Ecto neural progenitor cell (in vitro differentiated cells): ENCODE measurements at regions not wholly inside any gene's neighbourhood (a gene's known extent, or its start where the extent isn't known, plus 50 kb on each side); places are given as distances from the start of the nearest gene placed in this dataset.

Experiments
- DNase-seq: peaks from one replicate; pipeline ENCODE4 v3.0.0-alpha.2; 2018; ENCODE audit warnings: low spot score

GRCh38 chr2:20110876-20111275 is 59.4 kb upstream of the LAPTM4A start:
- DNase-seq: no peak

DNA sequence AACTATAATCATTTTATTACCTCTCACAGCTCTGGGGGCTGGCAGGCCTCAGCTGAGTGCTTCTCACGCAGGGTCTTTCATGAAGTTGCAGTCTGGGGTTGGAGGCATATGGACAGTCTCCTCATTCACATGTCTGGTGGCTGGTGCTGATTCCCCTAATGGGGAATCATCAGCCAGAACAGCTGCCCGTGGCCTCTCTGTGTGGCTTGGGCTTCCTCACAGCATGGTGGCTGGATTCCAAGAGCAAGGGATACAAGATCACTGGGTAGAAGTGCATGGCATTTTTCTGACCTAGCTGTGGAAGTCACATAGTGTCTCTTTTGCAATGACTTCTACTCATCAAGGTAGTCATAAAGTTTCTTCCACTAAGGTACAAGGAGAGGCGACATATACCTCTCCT is 59.0 kb upstream of the LAPTM4A start:
- DNase-seq: no peak

DNA sequence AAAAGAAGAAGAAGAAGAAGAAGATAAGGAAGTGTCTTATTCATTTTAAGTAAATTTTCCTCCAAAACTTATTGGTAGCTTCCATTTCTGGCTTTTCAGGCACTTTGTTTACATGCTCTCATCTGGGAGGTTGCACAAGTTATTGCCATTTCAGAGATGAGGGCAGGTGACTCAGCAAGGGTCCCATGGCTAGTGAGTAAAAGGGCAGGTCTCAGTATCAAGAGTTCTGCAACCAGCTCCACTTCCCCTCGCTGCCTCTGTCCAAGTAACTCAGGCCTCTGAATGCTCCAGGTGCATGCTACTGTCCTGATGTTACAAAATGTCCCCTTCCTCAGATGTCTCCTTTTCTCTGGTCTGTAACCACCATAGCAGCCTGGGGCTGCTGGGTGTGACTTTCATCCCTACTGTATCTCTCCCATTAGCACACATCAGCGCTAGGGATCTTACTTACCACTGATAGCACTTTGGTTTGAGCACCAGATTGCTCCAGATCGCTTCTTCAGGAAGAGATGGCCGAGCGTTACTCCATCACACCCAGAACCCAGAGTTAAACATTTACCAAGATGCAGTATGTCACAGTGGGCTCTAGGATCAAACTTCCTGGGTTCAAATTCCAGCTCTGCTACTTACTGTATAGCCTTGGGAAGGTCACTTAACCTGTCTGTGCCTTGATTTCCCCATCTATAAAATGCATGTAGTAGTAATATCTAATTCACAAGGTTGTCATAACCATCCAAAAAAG is 57.4 kb upstream of the LAPTM4A start:
- DNase-seq: no peak

- DNase-seq: no peak
Observed at GRCh38 chr2:20107776-20108175, 56.3 kb upstream of the LAPTM4A start.

DNA sequence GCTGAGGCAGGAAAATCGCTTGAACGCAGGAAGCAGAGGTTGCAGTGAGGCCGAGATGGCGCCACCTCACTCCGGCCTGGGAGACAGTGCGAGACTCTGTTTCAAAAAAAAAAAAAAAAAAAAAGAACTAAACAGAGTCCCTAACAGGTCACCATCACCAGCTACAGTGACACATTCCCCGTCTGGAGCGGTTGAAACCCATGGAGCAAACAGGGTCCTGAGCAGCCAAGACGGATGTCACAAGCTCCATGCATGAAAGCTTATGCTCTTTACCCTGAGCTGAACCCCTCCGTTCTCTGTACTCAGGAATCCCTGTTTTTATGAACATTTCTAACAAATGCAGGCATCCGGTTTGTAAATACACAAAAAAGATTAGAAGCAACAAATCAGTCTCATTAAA is 55.9 kb upstream of the LAPTM4A start:
- no peak for DNase-seq

DNA sequence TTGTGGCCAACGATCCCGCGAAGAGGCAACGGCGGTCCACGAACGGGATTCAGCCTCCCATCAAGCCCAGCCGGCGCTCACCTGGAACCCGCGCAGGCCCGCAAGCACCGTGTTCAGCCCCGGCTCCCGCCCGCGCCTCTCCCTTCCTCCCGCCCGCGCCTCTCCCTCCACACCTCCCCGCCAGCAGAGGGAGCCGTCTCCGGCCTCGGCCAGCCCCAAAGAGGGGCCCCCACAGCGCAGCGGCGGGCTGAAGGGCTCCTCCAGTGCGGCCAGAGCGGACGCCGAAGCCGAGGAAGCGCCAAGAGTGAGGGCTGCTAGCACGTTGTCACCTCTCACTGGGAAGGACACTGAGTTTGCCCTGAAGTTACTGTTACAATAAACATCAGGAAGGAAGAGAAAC is 55.3 kb upstream of the LAPTM4A start:
- DNase-seq: peak; percentile 86

DNA sequence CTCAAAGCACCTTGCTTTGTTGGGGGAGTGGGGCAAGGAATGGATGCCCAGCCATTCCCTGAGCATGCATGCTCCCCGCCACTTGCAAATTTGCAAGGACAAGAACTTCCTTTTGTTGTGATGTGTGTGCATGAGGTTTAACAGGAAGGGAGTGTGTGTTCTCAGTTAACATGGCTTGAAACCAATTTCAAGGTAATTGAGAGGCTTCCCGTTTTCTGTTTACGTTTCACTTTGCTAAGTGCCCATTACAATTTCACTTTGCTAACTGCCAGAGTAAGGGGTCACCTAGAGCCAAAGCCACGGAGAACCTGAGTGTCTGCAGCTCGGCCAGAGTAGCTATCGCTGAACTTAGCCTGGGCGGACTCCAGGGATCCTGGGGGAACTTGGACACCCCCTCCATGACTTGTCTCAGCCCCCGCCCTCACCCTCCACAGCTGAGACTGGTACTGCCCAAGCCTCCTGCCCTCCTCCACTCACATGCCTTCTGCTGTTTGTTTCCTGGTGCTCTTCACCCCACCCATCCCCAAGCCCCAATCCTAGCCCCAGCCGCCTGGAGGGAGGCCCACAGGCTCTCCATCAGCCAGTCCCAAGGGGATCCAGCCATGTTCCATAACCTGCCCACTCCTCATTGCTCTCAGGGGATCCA is 53.6 kb upstream of the LAPTM4A start:
- no peak for DNase-seq

- no peak for DNase-seq
Observed at GRCh38 chr2:20103530-20103929, 52.1 kb upstream of the LAPTM4A start.
